ENCODE measurements at regions not wholly inside any gene's neighbourhood (a gene's known extent, or its start where the extent isn't known, plus 50 kb on each side); places are given as distances from the start of the nearest gene placed in this dataset.
"Not testable (repeated sequence)": the region's sequence is repeated elsewhere in the genome, so short reads cannot be mapped to it uniquely, and the experiment has no call there.

DNA sequence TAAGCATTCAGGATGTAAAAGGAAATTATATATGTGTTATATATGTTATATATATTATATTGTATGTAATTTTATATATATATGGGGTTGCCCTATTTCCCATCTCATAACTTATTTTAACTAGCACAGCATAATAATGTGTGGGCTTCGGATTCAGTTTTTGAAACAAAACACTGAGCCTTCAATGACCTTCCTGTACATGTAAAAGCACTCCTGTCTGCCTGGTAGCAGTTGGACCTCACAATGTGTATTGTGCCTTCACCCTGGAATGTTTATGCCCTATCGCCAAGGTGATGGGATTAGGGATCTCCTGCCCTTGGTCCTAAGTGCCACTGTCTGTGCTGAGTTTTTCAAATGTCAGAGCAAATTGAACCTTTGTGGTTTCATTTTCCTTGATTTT is 968.8 kb downstream of the TUBA3C start:
- in situ Hi-C loops (cut with HindIII; ENCODE audit: low pct_unique_long_range_greater_than_20kb, low sequenced_read_pairs): no loop called here
- DNase-seq (ENCODE audit: low read depth in 1 of 2, low spot score in 1 of 2): peak in 1 of 2 experiments; percentile 4
- TF ChIP-seq JUND (IDR thresholded peaks at IDR 0.05; ENCODE audit: low read depth): no peak

DNA sequence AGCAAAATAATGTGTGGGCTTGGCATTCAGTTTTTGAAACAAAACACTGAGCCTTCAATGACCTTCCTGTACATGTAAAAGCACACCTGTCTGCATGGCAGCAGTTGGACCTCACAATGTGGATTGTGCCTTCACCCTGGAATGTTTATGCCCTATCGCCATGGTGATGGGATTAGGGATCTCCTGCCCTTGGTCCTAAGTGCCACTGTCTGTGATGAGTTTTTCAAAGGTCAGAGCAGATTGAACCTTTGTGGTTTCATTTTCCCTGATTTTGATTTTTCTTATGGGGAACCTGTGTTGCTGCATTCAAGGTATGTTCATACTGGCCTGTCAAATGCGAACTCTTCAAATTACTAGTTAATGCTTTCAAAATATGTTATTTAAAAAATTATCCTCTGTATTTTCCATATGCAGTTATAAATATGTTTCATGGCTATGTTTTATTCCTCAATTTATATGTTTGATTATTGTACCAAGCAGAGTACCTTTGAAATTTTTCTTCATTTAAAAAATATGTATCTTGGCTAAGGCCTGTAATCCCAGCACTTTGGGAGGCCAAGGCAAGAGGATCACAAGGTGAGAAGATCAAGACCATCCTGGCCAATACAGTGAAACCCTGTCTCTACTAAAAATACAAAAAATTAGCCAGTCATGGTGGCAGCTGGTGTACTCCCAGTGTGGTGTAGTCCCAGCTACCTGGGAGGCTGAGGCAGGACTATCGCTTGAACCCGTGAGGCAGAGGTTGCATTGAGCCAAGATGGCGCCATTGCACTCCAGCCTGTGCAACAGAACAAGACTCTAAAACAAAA is 969.7 kb downstream of the TUBA3C start:
- in situ Hi-C loops (cut with HindIII; ENCODE audit: low pct_unique_long_range_greater_than_20kb, low sequenced_read_pairs): not testable (repeated sequence)

GRCh38 chr13:18204614-18205178 is 976.9 kb downstream of the TUBA3C start:
- in situ Hi-C loops (cut with HindIII; ENCODE audit: low pct_unique_long_range_greater_than_20kb, low sequenced_read_pairs); DNase-seq (ENCODE audit: low read depth in 1 of 2, low spot score in 1 of 2): not testable (repeated sequence)

More for the DNA sequence above, 969.7 kb downstream of the TUBA3C start:
- DNase-seq (ENCODE audit: low read depth in 1 of 2, low spot score in 1 of 2): peak in 1 of 2 experiments; percentile 4

DNA sequence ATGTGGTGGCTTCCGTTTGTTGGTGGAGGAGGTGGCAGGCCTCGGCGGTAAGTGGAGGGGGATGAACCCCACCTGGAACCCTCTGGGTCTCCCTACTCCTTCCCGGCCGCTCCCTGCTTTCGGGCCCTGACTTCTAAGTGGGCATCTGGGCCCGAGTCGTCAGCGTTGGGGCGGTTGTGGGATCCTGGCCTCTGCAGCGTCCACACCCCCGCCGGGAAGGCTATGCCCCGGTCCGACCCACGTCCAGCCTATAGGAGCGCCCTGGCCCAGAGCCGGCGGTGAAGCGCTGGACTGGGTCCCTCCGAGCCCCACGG is 986.3 kb downstream of the TUBA3C start:
- in situ Hi-C loops (cut with HindIII; ENCODE audit: low pct_unique_long_range_greater_than_20kb, low sequenced_read_pairs): not testable (repeated sequence)
- peak in 1 of 2 experiments; percentile 10 for DNase-seq (ENCODE audit: low read depth in 1 of 2, low spot score in 1 of 2)

GRCh38 chr13:18194631-18195364 is 986.8 kb downstream of the TUBA3C start:
- in situ Hi-C loops (cut with HindIII; ENCODE audit: low pct_unique_long_range_greater_than_20kb, low sequenced_read_pairs); DNase-seq (ENCODE audit: low read depth in 1 of 2, low spot score in 1 of 2): not testable (repeated sequence)

DNA sequence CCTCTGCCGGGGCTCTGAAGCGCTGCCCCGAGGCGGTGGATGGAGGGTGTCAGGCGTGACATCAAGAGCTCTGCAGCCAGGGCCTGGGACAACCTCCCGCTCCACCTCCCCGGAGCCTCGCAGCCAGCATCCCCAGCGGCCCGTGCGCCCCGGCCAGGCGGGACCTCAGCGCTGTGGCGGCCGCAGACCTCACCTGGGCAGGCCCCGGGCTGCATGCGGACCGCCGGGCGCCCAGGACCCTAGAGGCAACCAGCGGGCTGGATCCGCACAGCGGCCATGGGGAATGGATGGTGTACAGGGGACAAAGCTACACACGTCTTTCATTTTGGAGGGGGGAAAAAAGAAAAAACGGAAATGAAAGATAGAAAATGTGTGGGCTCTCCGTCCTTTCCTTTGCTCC is 987.5 kb downstream of the TUBA3C start:
- DNase-seq (ENCODE audit: low read depth in 1 of 2, low spot score in 1 of 2); in situ Hi-C loops (cut with HindIII; ENCODE audit: low pct_unique_long_range_greater_than_20kb, low sequenced_read_pairs): not testable (repeated sequence)

Measured in T47D (cell line).